ENCODE measurements at regions not wholly inside any gene's neighbourhood (a gene's known extent, or its start where the extent isn't known, plus 50 kb on each side); places are given as distances from the start of the nearest gene placed in this dataset.

GRCh38 chrX:110954428-110955100 is 141.4 kb upstream of the PAK3 start:
- no peak for TF ChIP-seq POLR2AphosphoS5 (IDR thresholded peaks at IDR 0.05; ENCODE audit: insufficient read depth in 1 of 2, low read depth in 1 of 2)
- no peak for TF ChIP-seq CTCF (IDR thresholded peaks at IDR 0.05)
- TF ChIP-seq POLR2A (IDR thresholded peaks at IDR 0.05): no peak

Measured in vagina (tissue), 2 donors.